ENCODE measurements at regions not wholly inside any gene's neighbourhood (a gene's known extent, or its start where the extent isn't known, plus 50 kb on each side); places are given as distances from the start of the nearest gene placed in this dataset.

DNA sequence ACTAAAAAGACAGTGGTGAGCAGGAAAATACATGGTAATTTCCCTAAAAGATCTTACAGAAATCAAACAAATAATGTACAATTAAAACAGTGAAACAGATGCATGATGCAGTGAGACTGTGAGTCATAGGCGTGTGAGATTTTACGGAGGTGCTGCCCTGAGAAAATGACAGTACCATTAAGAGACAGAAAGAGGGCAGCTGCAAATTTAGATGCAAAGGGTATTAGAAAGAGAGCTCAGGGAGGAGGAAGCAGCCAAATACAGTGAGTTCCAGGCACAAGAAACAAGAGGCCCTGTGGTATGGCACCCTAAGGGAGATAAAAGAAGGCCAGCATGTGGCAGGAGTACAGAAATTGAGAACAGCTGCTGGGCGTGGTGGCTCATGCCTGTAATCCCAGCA, 88.5 kb upstream of the FIBIN start:
- POLR2A ChIA-PET: no interaction called here
- no peak for ATAC-seq
- CTCF ChIA-PET (ENCODE audit: low intra/inter-chr PET ratio): no interaction called here
- Histone ChIP-seq H3K9me3 (replicated peaks; ENCODE audit: control insufficient read depth, insufficient read depth, low read depth, low read length) (no peaks in the 10 kb centered on the region), H2AFZ (ENCODE audit: low read depth, low read length) (no peak overlapping the region), H3K9ac (ENCODE audit: insufficient read depth in 1 of 2, low read depth in 2 of 2, low read length in 2 of 2) (no peak overlapping the region), H3K36me3 (ENCODE audit: control insufficient read depth, insufficient read depth, low read length) (no peaks in the 10 kb centered on the region), H3K27ac (ENCODE audit: extremely low read depth, low read depth, low read length) (no peak overlapping the region), H3K4me1 (replicated peaks in 1 of 2; ENCODE audit: control insufficient read depth in 2 of 2, insufficient read depth in 2 of 2, low read length in 2 of 2) (no peaks in the 10 kb centered on the region), H3K27me3 (ENCODE audit: control insufficient read depth in 2 of 2, insufficient read depth in 2 of 2, low read length in 2 of 2) (no peaks in the 10 kb centered on the region), H3K9me1 (ENCODE audit: control insufficient read depth, insufficient read depth, low read length) (no peaks in the 10 kb centered on the region), H3K4me2 (ENCODE audit: insufficient read depth, low read length) (no peak overlapping the region), H3K79me2 (ENCODE audit: control insufficient read depth, insufficient read depth, low read length) (no peaks in the 10 kb centered on the region), H3K4me3 (no peak overlapping the region), H4K20me1 (replicated peaks; ENCODE audit: control insufficient read depth, insufficient read depth, low read length) (no peaks in the 10 kb centered on the region)
- intact Hi-C loops (cut with micrococcal nuclease) (no loop called here), in situ Hi-C loops (cut with MboI) (no loop called here)
- FAIRE-seq: no peak
- TF ChIP-seq ZFPM2 (CRISPR knock-in tag; IDR thresholded peaks at IDR 0.05) (no peak), CAMTA2 (CRISPR knock-in tag; conservative IDR thresholded peaks at IDR 0.05) (no peak), BRF1 (IDR thresholded peaks at IDR 0.05; ENCODE audit: borderline replicate concordance, extremely low read depth, insufficient read length) (no peak), ZFX (CRISPR knock-in tag; IDR thresholded peaks at IDR 0.05) (no peak), DDX20 (tag; IDR thresholded peaks at IDR 0.05; ENCODE audit: low read depth) (no peak)
- TF ChIP-seq, protein P1, sequence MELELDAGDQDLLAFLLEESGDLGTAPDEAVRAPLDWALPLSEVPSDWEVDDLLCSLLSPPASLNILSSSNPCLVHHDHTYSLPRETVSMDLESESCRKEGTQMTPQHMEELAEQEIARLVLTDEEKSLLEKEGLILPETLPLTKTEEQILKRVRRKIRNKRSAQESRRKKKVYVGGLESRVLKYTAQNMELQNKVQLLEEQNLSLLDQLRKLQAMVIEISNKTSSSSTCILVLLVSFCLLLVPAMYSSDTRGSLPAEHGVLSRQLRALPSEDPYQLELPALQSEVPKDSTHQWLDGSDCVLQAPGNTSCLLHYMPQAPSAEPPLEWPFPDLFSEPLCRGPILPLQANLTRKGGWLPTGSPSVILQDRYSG (tag; conservative IDR thresholded peaks at IDR 0.05; ENCODE audit: low read depth): no peak
- no TSS peak for BruUV-seq (replicated peaks)
- WGBS (ENCODE audit: insufficient coverage, low coverage, missing lambda C conversion rate): 0% methylated on average over 3 of the region's 3 CpGs
- DNase-seq (ENCODE audit: extremely low read depth in 1 of 4, low spot score in 3 of 4): no peak

DNA sequence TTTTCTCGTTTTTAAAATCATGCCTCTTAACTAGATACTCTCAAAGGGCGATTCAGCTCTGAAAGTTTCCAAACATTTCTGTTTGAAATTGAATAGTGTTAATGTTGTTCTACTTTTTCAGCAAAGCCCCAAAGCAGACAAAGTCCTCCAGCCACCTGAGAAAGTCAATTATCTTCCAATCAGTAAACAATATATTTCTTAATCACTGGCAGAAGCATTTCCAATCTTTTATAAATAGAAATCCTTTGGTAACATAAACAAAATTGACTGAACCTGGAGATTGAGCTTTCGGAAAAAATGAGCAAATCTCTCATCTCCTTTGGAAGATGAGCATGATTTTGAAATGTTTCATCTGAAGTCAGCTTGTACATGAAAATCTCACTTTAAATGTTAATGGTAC, 84.4 kb upstream of the FIBIN start:
- Histone ChIP-seq H3K36me3 (ENCODE audit: control insufficient read depth, insufficient read depth, low read length) (no peaks in the 10 kb centered on the region), H3K9me1 (ENCODE audit: control insufficient read depth, insufficient read depth, low read length) (no peaks in the 10 kb centered on the region), H3K79me2 (ENCODE audit: control insufficient read depth, insufficient read depth, low read length) (no peaks in the 10 kb centered on the region), H3K9me3 (replicated peaks; ENCODE audit: control insufficient read depth, insufficient read depth, low read depth, low read length) (no peaks in the 10 kb centered on the region), H2AFZ (ENCODE audit: low read depth, low read length) (no peak overlapping the region), H4K20me1 (replicated peaks; ENCODE audit: control insufficient read depth, insufficient read depth, low read length) (no peaks in the 10 kb centered on the region), H3K4me2 (ENCODE audit: insufficient read depth, low read length) (no peak overlapping the region), H3K27me3 (ENCODE audit: control insufficient read depth in 2 of 2, insufficient read depth in 2 of 2, low read length in 2 of 2) (no peaks in the 10 kb centered on the region), H3K27ac (ENCODE audit: extremely low read depth, low read depth, low read length) (no peak overlapping the region), H3K4me1 (replicated peaks in 1 of 2; ENCODE audit: control insufficient read depth in 2 of 2, insufficient read depth in 2 of 2, low read length in 2 of 2) (no peaks in the 10 kb centered on the region), H3K9ac (ENCODE audit: insufficient read depth in 1 of 2, low read depth in 2 of 2, low read length in 2 of 2) (no peak overlapping the region), H3K4me3 (no peak overlapping the region)
- BruUV-seq (replicated peaks): no TSS peak
- CTCF ChIA-PET (ENCODE audit: low intra/inter-chr PET ratio): no interaction called here
- in situ Hi-C loops (cut with MboI) (no loop called here), intact Hi-C loops (cut with micrococcal nuclease) (no loop called here)
- 3% methylated on average over 3 of the region's 3 CpGs for WGBS (ENCODE audit: insufficient coverage, low coverage, missing lambda C conversion rate)
- no peak for ATAC-seq
- no peak for FAIRE-seq
- POLR2A ChIA-PET: no interaction called here
- DNase-seq (ENCODE audit: extremely low read depth in 1 of 4, low spot score in 3 of 4): no peak
- TF ChIP-seq ZNF324 (CRISPR knock-in tag; IDR thresholded peaks at IDR 0.05): no peak
- no peak for TF ChIP-seq PRPF4 (IDR thresholded peaks at IDR 0.05; ENCODE audit: insufficient read depth, low read depth, low read length, poor library complexity, severe bottlenecking)
- no peak for TF ChIP-seq TGIF2 (CRISPR knock-in tag; IDR thresholded peaks at IDR 0.05)
- no peak for TF ChIP-seq SRF (CRISPR knock-in tag; IDR thresholded peaks at IDR 0.05)
- TF ChIP-seq POLR3G (IDR thresholded peaks at IDR 0.05; ENCODE audit: extremely low read depth, insufficient read length, insufficient replicate concordance): no peak
- no peak for TF ChIP-seq MYBL2 (IDR thresholded peaks at IDR 0.05; ENCODE audit: low read depth)
- no peak for TF ChIP-seq MYBL2 (CRISPR knock-in tag; IDR thresholded peaks at IDR 0.05; ENCODE audit: borderline replicate concordance)
- no peak for TF ChIP-seq EP300 (IDR thresholded peaks at IDR 0.05; ENCODE audit: low read length)
- TF ChIP-seq DACH1 (IDR thresholded peaks at IDR 0.05; ENCODE audit: partially characterized antibody): no peak

All from K562 (cell line).